ENCODE measurements at regions not wholly inside any gene's neighbourhood (a gene's known extent, or its start where the extent isn't known, plus 50 kb on each side); places are given as distances from the start of the nearest gene placed in this dataset.

GRCh38 chr9:17994695-17995425 is 416.0 kb downstream of the SH3GL2 start:
- DNase-seq (ENCODE audit: low spot score), result no peak
- TF ChIP-seq CTCF (IDR thresholded peaks at IDR 0.05; ENCODE audit: extremely low read depth, insufficient read depth, missing control alignments), result no peak
- in situ Hi-C loops (cut with MboI; ENCODE audit: low pct_unique_long_range_greater_than_20kb, low sequenced_read_pairs, unreplicated experiment), result no loop called here

- no peak for DNase-seq (ENCODE audit: low spot score)
- in situ Hi-C loops (cut with MboI; ENCODE audit: low pct_unique_long_range_greater_than_20kb, low sequenced_read_pairs, unreplicated experiment), result no loop called here
- no peak for TF ChIP-seq CTCF (IDR thresholded peaks at IDR 0.05; ENCODE audit: extremely low read depth, insufficient read depth, missing control alignments)
Observed at GRCh38 chr9:17996728-17997127, 417.9 kb downstream of the SH3GL2 start.

GRCh38 chr9:18002718-18003438 is 424.0 kb downstream of the SH3GL2 start:
- in situ Hi-C loops (cut with MboI; ENCODE audit: low pct_unique_long_range_greater_than_20kb, low sequenced_read_pairs, unreplicated experiment), result no loop called here
- TF ChIP-seq CTCF (IDR thresholded peaks at IDR 0.05; ENCODE audit: extremely low read depth, insufficient read depth, missing control alignments), result no peak
- DNase-seq (ENCODE audit: low spot score), result no peak

GRCh38 chr9:18006591-18006990 is 427.7 kb downstream of the SH3GL2 start:
- TF ChIP-seq CTCF (IDR thresholded peaks at IDR 0.05; ENCODE audit: extremely low read depth, insufficient read depth, missing control alignments), result no peak
- in situ Hi-C loops (cut with MboI; ENCODE audit: low pct_unique_long_range_greater_than_20kb, low sequenced_read_pairs, unreplicated experiment), result no loop called here
- no peak for DNase-seq (ENCODE audit: low spot score)

GRCh38 chr9:18007621-18008020 is 428.8 kb downstream of the SH3GL2 start:
- no peak for TF ChIP-seq CTCF (IDR thresholded peaks at IDR 0.05; ENCODE audit: extremely low read depth, insufficient read depth, missing control alignments)
- DNase-seq (ENCODE audit: low spot score), result no peak
- in situ Hi-C loops (cut with MboI; ENCODE audit: low pct_unique_long_range_greater_than_20kb, low sequenced_read_pairs, unreplicated experiment), result no loop called here

- no peak for DNase-seq (ENCODE audit: low spot score)
- no peak for TF ChIP-seq CTCF (IDR thresholded peaks at IDR 0.05; ENCODE audit: extremely low read depth, insufficient read depth, missing control alignments)
- in situ Hi-C loops (cut with MboI; ENCODE audit: low pct_unique_long_range_greater_than_20kb, low sequenced_read_pairs, unreplicated experiment), result no loop called here
Observed at GRCh38 chr9:18009902-18010301, 431.0 kb downstream of the SH3GL2 start.

All from GM13977 (cell line).